ENCODE measurements at regions not wholly inside any gene's neighbourhood (a gene's known extent, or its start where the extent isn't known, plus 50 kb on each side); places are given as distances from the start of the nearest gene placed in this dataset.

- TF ChIP-seq CTCF (IDR thresholded peaks at IDR 0.05; ENCODE audit: extremely low read depth in 1 of 2, insufficient read depth in 1 of 2, low read depth in 1 of 2, low read length in 2 of 2) (no peak), POLR2A (IDR thresholded peaks at IDR 0.05; ENCODE audit: low read depth, low read length) (no peak), POLR2AphosphoS5 (IDR thresholded peaks at IDR 0.05; ENCODE audit: insufficient read depth, low read depth, low read length) (no peak), MAX (IDR thresholded peaks at IDR 0.05; ENCODE audit: insufficient read depth, insufficient read length) (no peak)
These were observed 92.2 kb upstream of the SAMD11 start for GRCh38 chr1:831522-831921.
